Loucy (cell line): ENCODE measurements at regions not wholly inside any gene's neighbourhood (a gene's known extent, or its start where the extent isn't known, plus 50 kb on each side); places are given as distances from the start of the nearest gene placed in this dataset.

ENCODE experiments used
- CTCF ChIP-seq: fragments of 200-600 bp; sonication (generic); conservative IDR thresholded peaks from 2 replicates; pipeline ENCODE4 v1.5.1; 2014; ENCODE audit warnings: mild to moderate bottlenecking, antibody characterized with exemption, low read length
- EZH2phosphoT487 ChIP-seq: fragments of 200-600 bp; IDR thresholded peaks from 2 replicates; pipeline ENCODE4 v1.6.1; 2018; ENCODE audit warnings: antibody characterized with exemption, mild to moderate bottlenecking, moderate library complexity, borderline replicate concordance

- no peak for TF ChIP-seq CTCF
- no peak for TF ChIP-seq EZH2phosphoT487
These were observed 310.8 kb upstream of the ADAMTSL1 start for GRCh38 chr9:18163146-18163545.
